HG03045 (cell line): ENCODE measurements at regions not wholly inside any gene's neighbourhood (a gene's known extent, or its start where the extent isn't known, plus 50 kb on each side); places are given as distances from the start of the nearest gene placed in this dataset.
"Not testable (repeated sequence)": the region's sequence is repeated elsewhere in the genome, so short reads cannot be mapped to it uniquely, and the experiment has no call there.

Source experiments
- ATAC-seq: cut with Tn5 transposase; IDR thresholded peaks from one replicate; pipeline ENCODE4 v1.9.1; 2021; ENCODE audit warnings: mild to moderate bottlenecking, moderate library complexity; ENCODE audit not compliant: unreplicated experiment

- not testable (repeated sequence) for ATAC-seq
Measured at GRCh38 chr21:6130734-6131133, 4390.6 kb upstream of the TPTE start.

DNA sequence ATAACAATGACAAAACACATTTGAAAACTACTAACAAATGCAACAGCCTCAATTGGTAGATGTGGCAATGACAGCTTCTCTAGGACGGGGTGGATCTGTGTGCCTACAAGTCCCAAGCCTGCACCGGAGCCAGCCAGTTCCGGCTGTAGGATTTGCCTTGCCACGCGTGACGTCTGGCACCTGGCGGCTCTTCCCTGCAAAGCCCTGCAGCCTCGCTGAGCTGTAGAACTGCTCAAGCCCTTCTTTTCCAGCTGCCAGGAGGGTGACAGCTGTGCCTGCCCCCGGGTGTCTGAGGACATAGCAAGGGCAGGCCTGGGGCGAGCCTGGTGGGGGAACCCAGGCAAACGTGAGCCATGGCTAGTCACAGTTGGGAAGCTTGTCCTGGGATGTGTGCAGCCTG is 4388.0 kb upstream of the TPTE start:
- ATAC-seq, result not testable (repeated sequence)

- not testable (repeated sequence) for ATAC-seq
Measured at GRCh38 chr21:6133852-6134630, 4387.3 kb upstream of the TPTE start.

GRCh38 chr21:6136732-6137131 is 4384.7 kb upstream of the TPTE start:
- ATAC-seq, result not testable (repeated sequence)

DNA sequence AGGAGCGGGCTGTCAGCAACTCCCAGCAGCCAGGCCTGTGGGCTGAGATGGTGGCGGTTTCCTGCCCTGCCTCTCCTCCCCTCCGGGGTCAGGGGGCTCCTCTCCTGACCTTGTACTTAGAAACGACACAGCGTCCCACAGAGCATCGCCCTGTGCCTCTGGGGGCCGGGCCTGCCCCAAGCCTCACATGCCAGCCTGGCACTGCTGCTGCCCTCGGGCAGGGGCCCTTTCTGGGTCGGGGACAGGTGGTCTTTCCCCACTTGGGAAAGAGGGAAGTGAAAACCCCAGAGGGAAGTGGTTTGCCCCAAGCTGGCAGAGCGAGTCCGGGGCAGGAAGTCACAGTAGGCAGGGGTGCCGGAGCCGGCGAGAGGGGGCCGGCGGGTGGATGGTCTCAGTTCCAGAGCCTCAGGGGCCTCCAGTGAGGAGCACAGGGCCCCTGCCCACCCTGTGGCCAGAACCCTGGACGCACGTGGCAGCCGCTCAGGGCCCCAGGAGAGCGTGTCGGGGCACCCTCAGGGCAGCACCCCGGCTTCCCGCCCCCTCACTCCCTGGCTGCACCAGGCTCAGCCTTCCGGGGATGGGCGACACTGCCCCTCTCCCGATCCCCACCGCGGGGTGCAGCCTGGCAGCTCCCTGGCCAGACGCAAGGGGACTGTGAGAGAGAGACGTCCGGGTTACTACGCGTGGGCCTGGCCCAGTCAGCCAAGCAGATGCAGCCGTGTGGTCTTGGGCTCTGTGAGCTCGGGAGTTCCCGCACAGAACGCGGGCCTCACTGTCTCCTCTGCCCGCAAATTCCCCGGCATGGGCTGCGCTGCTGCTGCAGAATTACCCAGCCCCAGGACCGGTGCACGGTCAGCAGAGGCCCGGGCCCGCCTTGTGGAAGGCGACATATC is 4382.9 kb upstream of the TPTE start:
- not testable (repeated sequence) for ATAC-seq

- not testable (repeated sequence) for ATAC-seq
Measured at GRCh38 chr21:6139331-6139730, 4382.1 kb upstream of the TPTE start.

GRCh38 chr21:6139862-6140261 is 4381.5 kb upstream of the TPTE start:
- ATAC-seq, result not testable (repeated sequence)

DNA sequence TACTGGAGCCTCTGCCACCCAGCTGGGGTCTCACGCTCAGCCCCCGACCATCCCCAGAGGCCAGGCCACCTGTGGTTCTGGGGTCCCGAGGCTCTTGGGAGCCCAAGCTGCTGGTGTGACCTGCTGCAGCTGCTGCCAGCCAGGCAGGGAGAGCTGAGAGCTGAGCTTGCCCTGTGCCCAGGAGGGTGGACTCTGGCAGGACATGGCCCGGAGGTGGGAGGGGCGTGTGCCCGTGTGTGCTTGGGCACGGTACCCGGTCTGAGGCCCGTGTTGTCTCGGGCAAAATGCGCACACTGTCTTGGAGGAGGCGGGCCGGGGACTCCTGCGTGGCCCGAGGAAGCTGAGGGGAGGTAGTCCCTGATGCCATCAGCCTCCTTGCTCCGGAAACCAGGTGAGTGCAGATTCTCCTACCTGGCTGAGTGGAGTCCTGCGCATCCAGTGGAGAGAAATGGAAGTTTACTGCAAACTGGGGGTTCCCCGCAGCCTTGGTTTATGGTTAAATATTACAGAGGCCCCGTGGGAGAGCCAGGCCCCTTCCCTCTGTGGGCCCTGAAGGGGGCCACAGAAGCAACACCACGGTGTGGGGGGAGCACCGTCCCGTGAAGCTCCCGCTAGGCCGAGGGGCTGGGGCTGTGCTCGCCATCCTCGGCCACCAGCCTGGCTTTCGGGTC is 4380.8 kb upstream of the TPTE start:
- ATAC-seq, result not testable (repeated sequence)

DNA sequence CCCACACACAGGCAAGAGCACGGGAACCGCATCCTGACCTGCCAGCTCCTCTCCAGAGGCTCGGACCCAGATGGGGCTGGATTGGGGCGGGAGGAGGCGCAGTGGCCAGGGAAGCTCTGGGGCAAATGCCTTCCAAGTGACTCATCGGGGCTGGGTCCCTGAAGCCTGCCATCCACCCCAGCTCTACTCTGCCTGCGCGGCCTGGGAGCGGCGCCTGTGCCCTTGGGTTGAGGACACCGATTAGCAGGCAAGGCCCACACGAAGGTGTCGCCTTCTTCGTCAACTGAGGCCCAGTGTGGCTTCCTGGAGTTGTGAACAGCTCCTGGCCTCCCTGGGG is 4380.3 kb upstream of the TPTE start:
- ATAC-seq, result not testable (repeated sequence)

DNA sequence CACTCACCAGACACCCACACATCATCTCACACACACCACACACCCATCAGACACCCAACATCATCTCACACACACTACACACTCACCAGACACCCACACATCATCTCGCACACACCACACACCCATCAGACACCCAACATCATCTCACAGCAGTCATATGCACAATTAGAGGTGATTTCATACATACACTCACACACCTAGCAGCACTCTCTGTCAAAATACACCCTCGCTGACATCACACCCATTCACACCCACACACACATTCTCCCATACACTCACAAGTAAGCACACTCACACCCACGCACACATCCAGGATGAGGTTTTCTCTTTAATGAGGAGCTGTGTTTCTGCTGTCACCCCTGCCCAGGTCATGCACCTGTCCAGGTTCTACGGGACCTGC is 4368.2 kb upstream of the TPTE start:
- ATAC-seq, result not testable (repeated sequence)

- ATAC-seq, result not testable (repeated sequence)
Measured at GRCh38 chr21:6154524-6155320, 4366.7 kb upstream of the TPTE start.

DNA sequence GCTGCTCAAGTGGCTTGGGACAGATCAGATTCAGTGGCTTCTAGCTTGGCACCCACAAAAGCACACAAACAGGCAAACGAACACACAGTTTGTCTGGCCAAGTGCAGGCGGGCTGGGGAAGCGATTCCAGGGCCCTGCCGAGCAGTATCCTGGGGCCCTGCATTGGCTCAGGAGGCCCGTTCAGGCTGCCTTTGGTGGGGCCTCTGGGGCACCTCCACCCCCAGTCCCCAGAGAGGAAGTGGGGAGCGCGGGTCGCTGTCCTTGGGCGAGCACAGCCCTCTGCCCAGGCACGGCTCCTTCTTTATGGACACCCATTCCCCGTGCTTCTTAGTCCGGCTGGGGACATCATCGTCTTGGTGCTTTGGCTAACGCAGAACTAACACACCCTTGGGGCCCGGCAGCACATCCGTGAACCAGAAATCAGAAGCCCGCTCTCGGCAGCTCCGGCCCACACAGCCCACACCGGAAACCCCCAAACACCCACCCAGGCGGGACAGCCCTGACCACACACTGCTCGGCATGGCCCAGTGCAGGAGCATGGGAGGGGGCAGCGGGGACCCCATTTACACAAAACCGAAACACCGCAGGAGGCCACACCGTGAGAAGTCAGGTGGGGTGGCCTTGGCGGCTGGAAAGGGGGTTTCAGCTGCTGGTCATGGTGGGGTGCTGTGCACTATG is 4364.5 kb upstream of the TPTE start:
- not testable (repeated sequence) for ATAC-seq

- not testable (repeated sequence) for ATAC-seq
Measured at GRCh38 chr21:6157515-6157914, 4363.9 kb upstream of the TPTE start.

- not testable (repeated sequence) for ATAC-seq
Measured at GRCh38 chr21:6158171-6158570, 4363.2 kb upstream of the TPTE start.
